Activated T-cell treated with anti-CD3 and anti-CD28 coated beads for 4 hours (primary cell): ENCODE measurements at regions not wholly inside any gene's neighbourhood (a gene's known extent, or its start where the extent isn't known, plus 50 kb on each side); places are given as distances from the start of the nearest gene placed in this dataset.
A peak's percentile ranks its signal among the peaks of the same experiment; 100 is the strongest.

Source experiments
- DNase-seq: peaks from one replicate; pipeline ENCODE4 v3.0.0-alpha.2; 2020

DNA sequence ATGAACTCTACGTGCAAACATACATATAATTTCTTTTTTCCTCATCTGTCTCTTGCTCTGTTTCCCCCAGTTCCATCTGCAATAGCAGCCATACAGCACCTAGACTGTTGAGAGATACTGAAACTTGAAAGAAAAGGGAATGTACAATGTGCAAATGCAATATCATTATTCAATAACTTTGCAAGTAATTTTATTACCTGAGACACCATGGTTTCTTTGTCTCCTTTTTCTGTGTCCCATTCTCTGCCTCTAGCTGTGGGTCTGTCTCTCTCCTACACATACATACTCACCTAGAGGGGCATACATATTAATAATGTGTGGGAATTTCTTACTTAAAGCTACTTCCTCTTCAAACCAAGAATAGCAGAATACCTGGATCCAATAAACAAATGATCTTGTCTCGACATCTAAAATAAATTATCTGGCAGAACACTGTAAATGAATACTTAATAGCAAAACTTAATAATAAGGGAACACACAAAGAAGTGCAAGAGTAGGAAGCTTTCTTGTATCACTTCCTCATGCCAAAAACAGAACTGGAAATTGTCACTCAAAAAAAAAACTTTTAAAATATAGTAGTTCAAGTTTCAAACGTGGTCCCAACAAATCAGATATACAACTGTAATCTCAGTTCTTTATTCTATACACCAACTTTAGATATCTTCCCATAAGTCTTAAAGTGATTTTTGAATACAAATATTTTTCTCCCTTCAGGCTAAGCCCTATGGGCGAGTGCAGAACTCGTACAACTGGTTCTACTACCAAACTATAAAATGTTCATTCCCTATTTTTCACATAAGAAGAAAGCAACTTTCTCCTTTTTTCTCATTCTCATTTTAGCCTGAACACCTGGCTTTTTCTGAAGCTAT lies 194.6 kb downstream of the NRIP1 start:
- DNase-seq: no peak

DNA sequence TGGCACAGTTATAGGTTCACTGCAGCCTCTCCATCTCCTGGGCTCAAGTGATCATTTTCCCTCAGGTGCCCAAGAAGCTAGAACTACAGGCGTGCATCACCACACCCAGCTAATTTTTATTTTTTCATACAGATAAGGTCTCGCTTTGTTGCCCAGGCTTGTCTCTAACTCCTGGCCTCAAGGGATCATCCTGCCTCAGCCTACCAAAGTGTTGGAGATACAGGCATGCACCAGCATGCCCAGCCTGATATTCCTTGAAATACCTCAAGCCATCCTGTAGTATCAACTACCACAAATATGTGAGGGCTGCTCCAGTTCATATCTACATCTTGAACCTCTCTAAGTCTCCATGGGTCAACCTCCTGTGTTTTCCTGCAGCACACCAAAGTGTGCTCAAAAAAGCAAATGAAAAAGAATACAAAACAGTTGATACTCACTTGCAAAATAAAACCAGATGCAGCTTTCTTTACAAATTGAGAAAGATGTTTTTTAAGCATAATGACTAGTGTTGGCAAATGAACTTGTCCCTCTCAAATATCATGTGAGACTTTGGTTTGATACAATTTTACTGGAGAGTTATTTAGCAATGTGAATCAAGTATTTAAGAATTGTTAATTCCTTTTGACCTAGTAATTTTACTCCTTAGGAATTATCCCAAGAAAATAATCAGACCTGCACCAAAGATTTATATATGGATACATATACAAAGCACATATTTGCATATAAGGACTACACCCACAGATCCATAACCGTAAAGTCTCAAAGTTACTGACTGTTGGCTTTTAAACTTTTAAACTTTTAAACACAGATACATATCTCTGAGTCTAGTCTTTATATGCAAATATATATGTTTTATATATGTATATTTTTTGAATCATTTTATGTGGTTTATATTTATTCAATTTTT lies 197.7 kb downstream of the NRIP1 start:
- no peak for DNase-seq

DNA sequence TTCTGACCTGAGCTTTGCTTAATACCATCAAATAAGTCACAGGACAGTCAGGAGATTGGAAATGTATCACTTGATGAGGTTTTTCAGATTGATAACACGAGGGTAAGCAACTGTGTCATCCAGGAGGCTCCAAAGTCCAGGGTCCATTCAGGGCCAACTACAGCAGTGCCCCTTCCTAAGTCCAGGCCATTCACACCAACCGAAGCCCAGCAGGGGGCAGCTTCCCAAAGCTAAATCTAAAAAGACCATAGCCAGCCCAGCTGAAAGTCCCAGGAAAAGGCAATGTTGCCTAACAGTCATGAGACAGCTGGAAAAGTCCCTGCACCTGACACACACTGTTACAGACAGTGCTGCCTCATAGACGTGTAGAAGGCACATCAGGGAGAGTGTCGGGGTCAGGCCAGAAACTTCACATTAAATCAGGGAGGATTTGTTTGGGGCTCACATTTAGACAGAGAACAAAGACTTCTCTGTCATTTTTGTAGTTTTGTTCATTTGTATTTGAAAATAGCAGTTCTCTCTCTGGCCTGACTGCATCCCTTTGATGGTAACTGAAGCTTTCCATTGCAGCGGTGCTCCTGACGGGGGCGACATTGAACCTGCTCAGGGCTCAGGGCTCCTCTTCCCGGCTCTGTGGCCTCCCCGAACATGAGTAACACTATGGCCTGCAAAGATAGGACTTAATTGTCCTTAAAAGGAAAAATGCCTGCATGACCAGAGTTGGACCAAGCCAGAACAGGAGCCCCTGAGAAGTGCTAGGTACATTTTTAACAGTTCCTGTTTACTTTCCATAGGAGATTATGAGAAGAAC lies 200.4 kb downstream of the NRIP1 start:
- peak; percentile 7 for DNase-seq

- no peak for DNase-seq
Measured at GRCh38 chr21:14863745-14864210, 201.0 kb downstream of the NRIP1 start.

DNA sequence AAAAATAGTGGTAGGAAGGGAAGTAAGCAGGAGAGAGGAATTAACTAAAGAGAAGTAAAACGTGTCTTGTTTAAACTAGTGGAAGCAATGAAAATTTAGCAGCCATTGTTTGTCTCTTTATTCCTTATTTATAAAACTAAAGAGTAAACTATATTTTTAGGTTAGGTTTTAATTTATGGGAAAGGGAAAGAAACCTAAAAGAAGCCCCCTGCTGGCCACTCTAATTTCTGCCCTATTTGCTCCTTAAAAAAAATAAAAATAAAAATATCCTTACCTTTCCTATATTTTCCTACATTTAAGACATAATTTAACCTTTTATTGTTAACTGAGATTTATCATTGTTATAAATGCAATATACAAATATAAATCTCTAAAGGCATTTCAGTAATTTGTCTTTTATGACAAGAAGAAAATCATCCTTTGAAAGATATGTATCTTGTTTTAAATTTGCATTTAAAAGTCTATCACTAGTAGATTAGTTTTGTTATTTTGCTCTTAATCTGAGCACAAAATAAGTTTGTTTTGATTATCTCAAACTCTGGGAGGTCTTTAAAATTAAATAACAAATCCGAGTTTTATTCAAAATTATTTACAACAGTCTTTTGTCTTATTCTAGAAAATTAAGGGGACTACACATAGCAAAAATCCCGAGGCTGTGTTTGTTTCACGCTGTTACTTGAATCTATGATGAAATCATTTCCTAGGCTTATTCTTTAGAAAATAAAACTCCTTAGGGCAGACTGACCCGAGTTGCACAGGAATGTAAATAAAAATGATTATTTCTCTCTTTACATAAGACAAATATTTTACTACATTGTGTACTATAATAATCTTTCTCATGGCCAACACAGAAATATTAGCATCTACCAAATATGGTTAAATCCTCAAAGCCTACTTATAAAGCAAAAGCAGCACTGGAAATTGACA lies 201.7 kb downstream of the NRIP1 start:
- no peak for DNase-seq

DNA sequence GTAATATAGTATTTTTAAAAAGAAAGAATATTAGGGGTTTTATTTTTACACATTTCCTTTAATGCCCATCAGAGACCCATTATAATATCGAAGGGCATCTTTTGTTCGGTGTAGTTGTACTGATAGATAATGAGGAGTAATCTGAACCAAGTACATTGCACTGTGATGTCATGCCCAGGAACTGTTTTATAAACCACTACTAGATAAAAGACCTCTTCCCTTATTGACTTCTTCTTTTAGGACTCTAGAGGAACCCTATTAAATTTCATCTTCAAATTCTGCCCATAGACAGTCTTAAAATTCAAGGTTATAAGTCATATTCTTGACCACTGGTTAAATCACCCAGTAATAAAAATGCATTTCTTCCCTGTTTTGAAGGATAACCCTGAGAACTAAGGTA lies 206.5 kb downstream of the NRIP1 start:
- no peak for DNase-seq

- no peak for DNase-seq
Measured at GRCh38 chr21:14857529-14857928, 207.3 kb downstream of the NRIP1 start.

DNA sequence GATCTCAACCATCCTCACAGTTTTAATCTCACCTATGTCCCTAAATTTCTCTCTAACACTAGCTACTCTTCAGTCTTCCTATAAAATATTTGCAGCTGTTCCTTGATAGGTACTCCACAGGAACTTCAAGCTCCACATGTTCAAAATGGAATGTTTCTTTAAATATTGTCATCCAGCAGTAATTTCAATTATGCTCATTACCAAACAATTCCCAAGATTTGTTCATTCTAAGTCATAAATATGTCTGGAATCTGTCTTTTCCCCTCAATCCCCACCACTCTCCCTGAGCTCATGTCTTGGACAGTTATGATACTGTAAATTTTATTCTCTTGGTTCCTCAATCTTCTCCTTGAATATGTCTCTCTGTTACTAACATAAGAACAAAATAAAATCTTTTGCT lies 214.4 kb downstream of the NRIP1 start:
- no peak for DNase-seq

DNA sequence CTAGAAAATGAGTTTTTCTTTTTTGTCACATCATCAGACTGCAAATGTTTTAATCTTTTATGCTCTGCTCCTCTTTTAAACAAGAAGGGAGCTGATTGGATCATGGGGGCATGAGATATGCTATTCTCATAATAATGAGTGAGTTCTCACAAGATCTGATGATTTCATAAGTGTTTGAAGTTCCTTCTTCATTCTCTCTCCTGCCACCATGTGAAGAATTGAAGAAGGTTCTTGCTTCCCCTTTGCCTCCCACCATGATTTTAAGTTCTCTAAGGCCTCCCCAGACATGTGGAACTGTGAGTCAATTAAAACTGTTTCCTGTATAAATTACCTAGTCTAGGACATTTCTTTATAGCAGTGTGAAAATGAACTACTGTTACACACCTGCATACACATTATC lies 218.2 kb downstream of the NRIP1 start:
- DNase-seq: no peak

GRCh38 chr21:14844001-14844400 lies 220.8 kb downstream of the NRIP1 start:
- no peak for DNase-seq

DNA sequence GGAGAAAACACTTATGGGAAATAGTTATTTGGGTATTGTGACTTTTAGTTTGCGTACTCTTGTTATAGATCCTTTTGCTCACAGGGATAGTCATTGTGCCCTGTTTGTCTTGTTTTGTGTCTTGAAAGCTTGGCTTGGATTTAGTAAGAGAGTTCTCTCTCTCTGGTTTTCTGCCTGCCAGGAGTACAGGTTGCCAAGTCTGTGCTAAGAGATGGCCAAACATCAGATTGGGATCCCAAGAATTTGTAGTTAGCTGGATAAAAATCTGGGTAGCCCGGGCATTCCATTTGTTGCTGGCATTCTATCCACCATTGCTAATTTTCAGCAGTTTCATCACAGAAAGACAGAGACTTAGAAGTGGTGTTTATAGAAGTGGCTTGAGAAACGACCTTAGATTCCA lies 222.2 kb downstream of the NRIP1 start:
- DNase-seq: no peak

DNA sequence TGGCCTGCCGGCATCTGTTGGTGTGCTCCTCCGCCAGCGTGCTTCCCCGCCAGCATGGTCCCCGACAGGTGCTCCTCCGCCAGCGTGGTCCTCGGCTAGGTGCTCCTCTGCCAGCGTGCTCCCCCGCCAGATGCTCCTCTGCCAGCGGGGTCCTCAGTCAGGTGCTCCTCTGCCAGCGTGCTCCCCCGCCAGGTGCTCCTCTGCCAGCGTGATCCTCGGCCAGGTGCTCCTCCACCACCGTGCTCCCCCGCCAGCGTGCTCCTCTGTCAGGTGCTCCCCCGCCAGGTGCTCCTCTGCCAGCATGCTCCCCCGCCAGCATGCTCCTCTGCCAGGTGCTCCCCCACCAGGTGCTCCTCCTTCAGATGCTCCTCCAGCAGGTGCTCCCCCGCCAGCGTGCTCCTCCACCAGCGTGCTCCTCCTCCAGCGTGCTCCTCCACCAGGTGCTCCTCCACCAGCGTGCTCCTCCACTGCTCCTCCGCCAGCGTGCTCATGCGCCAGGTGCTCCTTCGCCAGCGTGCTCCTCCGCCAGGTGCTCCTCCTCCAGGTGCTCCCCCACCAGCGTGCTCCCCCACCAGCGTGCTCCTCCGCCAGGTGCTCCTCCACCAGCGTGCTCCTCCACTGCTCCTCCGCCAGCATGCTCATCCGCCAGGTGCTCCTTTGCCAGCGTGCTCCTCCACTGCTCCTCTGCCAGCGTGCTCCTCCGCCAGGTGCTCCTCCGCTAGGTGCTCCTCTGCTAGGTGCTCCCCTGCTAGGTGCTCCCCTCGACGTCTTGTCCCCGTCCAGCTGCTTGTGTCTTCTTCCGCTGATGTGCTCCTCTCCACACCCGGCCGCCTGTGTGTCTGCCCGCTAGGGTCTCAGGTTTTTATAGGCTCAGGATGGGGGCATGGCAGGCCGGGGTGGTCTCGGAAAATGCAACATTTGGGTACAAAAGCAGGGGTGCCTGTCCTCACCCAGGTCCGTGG lies 223.0 kb downstream of the NRIP1 start:
- DNase-seq: no peak

GRCh38 chr21:14838400-14838799 lies 226.4 kb downstream of the NRIP1 start:
- DNase-seq: no peak

GRCh38 chr21:14836950-14837349 lies 227.8 kb downstream of the NRIP1 start:
- DNase-seq: no peak

DNA sequence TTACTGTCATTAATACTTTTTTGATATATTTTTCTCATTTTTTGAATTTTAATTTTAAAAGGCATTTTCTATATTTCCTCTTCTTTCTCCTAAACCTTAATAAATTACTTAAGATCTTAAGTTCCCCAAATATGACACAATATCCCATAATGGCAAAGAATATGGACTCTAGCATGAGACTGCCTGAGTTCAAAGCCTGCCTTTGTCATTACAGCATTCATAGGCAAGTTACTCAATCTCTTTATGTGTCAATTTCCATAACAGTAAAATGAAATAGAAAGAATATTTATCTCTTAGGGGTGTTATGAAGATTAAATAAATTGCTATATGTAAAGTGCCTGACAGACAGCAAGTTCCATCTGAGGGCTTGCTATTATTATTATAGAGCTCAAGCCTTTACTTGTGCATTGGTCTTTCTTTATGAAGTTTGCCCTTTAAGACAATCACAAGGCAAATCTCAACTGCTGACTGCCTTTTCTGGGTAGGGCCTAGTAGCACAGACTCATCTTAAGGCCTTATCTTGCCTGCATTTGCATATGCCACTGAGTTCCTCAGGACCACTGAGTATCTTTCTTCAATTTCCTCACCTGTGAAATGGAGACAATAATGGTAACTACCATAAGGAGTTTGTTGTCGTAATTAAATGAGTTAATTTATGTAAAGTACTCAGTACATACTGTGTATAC lies 231.0 kb downstream of the NRIP1 start:
- DNase-seq: no peak

- DNase-seq: no peak
Measured at GRCh38 chr21:14833241-14833640, 231.6 kb downstream of the NRIP1 start.

DNA sequence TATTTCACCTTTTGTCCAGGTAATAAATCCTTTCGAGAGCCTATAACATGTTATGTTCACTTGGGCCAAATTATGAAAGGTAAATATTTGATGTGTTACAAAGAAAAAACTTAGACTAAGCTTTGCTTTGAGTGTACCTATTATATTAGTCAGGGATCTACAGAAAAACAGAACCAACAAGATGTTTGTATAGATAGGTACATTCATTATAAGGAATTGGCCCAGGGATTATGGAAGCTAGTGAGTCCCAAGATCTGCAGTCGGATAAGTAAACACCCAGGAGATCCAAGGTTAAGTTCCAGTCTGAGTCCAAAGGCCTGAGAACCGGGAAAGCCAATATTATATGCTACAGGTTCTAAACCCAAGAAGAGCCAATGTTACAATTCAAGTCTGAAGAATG lies 234.5 kb downstream of the NRIP1 start:
- DNase-seq: no peak

DNA sequence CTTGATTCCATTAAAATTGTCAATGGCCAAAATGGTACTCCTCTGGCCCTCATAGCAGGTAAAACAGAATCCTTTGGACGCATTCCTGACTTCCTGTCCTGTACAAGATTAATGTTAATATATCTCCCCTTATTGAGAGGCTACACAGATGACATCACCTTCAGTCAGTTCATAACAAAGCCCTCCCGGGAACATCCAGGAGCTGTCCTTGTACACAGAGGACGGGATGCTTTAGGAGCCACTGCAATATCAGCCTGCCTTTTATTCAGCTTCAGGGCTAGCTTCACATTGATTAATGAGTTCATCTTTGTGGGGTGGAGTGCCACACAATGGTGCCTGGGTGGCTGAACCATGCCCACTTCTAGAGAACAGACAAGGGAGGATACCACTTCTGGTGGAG lies 235.1 kb downstream of the NRIP1 start:
- DNase-seq: no peak

GRCh38 chr21:14827468-14827867 lies 237.3 kb downstream of the NRIP1 start:
- no peak for DNase-seq

GRCh38 chr21:14826630-14827029 lies 238.2 kb downstream of the NRIP1 start:
- DNase-seq: no peak
